HFF-Myc (cell line): ENCODE measurements at regions not wholly inside any gene's neighbourhood (a gene's known extent, or its start where the extent isn't known, plus 50 kb on each side); places are given as distances from the start of the nearest gene placed in this dataset.

Source experiments
- DNase-seq: peaks from one replicate; pipeline ENCODE4 v3.0.0-alpha.2; 2011; ENCODE audit warnings: low read depth; ENCODE audit errors: extremely low read depth
- H3K4me3 ChIP-seq: replicated peaks from 2 replicates; pipeline ENCODE4 v1.5.1; 2011; ENCODE audit warnings: low read depth, mild to moderate bottlenecking, control low read depth, low read length
- TF ChIP-seq, protein P1 (sequence below): IDR thresholded peaks from 2 replicates; pipeline ENCODE4 v1.5.1; 2012; ENCODE audit warnings: mild to moderate bottlenecking, low read depth, low read length, control low read depth; ENCODE audit errors: missing control alignments

DNA sequence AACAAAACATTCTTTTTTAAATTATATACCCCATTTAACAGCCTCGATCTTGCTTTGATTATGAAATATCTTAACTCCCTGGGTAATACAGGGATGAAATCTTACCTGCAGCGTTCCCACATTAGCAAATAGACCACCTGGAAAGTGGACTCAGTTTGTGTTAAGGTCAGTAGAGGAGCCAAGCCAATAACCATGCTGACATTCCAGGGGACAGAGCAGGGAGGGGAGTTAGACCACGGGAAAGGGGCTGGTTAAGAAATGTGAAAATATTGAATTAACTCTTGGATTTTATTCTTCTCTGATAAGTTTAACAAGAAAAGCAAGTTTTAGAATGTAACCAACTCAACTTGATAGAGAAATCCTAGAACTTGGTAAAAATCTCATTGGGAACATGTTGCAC lies 144.9 kb upstream of the CLEC14A start:
- H3K4me3 ChIP-seq = no peak overlapping the region
- no peak for DNase-seq
- TF ChIP-seq, protein P1, sequence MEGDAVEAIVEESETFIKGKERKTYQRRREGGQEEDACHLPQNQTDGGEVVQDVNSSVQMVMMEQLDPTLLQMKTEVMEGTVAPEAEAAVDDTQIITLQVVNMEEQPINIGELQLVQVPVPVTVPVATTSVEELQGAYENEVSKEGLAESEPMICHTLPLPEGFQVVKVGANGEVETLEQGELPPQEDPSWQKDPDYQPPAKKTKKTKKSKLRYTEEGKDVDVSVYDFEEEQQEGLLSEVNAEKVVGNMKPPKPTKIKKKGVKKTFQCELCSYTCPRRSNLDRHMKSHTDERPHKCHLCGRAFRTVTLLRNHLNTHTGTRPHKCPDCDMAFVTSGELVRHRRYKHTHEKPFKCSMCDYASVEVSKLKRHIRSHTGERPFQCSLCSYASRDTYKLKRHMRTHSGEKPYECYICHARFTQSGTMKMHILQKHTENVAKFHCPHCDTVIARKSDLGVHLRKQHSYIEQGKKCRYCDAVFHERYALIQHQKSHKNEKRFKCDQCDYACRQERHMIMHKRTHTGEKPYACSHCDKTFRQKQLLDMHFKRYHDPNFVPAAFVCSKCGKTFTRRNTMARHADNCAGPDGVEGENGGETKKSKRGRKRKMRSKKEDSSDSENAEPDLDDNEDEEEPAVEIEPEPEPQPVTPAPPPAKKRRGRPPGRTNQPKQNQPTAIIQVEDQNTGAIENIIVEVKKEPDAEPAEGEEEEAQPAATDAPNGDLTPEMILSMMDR = no peak

DNA sequence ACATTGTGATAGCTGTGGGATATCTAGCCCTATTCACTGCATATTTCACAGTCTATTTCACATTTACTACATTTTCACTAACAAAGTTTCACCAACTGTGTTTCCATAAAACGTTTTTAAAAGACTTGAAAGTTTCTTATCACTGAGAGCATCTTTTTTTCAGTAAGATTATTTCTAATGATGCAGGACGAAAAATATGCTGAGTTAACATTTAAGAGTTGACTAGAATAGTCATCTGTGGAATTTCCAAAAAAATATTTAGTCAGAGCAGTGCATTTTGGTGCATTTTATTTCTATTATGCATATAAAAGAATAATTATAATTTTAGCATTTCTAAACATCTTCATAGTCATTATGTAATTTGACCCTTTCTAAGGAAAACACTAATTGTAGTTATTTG lies 143.8 kb upstream of the CLEC14A start:
- TF ChIP-seq, protein P1 = no peak
- no peak overlapping the region for H3K4me3 ChIP-seq
- DNase-seq = no peak

DNA sequence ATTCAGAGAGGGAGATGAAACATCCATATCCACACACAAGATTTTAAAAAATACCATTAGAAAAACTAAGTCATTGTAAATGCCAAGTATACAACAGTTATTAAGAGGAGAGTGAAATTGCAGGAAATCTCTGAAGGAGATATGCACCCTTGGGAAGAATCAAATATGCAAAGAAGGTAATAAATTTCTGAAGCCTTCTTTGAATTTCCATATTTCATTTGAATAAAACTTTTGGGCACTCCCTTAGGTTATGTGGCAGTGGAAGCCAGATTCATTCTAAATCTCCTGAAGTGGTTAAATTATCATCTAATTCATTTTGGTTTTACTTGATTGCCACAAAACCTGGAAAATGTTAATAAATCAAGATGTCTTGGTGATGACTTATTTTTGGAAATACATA lies 138.9 kb upstream of the CLEC14A start:
- TF ChIP-seq, protein P1 = no peak
- no peak for DNase-seq
- no peak overlapping the region for H3K4me3 ChIP-seq

DNA sequence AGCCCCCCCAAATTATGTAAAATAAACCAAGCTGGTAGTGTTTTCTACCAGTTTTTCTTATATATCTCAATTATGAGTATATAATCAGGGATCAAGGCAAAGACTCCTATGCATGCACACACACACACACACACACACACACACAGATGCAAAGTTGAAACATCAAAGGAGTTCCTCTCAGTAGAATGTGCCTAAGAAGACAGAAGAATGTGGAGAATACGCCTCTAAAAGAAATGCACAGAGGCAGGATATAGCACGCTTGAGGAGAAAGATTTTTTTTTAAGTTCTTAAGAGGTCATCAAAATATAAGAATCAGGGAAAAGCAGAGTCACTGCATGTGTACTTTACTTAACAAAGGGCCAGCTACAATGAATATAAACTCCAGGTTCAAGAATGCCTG lies 138.2 kb upstream of the CLEC14A start:
- TF ChIP-seq, protein P1 = no peak
- DNase-seq = no peak
- no peak overlapping the region for H3K4me3 ChIP-seq

DNA sequence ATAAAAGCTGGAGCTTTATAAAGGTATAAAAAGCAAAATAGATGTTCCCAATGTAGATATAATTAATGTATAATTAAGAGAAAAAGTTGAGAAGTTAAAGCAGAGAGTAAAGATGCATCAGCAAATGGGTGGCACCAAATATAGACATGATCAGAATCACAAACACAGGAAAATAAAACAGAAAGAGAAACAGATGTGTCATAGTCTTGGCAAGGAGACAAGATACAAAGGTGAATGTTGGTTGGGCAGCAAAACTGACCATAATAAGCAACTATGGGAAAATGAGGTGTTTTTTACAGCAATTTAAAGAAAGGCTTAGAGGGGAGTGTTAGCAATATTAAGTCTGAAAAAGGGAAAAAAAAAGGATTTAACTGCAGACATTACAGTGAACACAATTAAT lies 135.4 kb upstream of the CLEC14A start:
- TF ChIP-seq, protein P1 = no peak
- no peak overlapping the region for H3K4me3 ChIP-seq
- DNase-seq = no peak

DNA sequence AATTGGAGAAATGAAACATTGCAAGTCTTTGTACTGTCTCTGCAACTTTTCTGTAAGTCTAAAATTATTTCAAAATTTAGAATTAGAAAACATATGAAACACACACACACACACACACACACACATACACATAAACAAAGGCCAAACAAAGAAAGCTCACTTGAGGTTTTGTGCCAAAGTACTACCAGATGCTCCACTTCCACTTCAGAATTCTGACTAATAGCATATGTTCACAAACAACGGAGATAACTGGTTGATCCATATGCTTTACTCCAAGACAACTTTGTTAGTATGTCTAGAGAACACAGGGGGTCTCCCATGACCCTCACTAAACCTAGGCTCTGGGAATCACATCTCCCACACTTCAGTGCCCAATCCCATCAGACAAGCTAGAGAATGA lies 133.8 kb upstream of the CLEC14A start:
- DNase-seq = peak; percentile 86
- H3K4me3 ChIP-seq = no peak overlapping the region
- TF ChIP-seq, protein P1 = no peak

DNA sequence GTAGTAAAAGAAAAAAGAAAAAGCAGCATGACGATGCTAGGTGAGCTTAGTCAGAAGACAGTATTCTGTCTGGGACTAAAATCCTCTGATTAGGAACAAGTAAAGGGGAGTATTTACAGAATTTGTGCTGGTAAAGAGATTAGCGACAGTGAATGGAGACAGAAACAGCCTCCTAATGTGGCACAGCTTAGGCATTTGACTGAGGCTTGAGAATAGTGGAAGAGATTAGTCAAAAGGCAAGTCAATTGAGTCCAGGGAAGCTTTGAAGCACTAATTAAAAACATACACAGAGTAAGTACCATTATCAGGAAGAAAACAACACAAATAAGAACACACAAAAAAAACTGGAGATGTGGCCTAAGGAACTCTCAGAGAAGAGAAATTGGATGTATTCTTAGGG lies 131.9 kb upstream of the CLEC14A start:
- TF ChIP-seq, protein P1 = no peak
- DNase-seq = no peak
- no peak overlapping the region for H3K4me3 ChIP-seq
